Pancreas (tissue), 10 donors: ENCODE measurements at regions not wholly inside any gene's neighbourhood (a gene's known extent, or its start where the extent isn't known, plus 50 kb on each side); places are given as distances from the start of the nearest gene placed in this dataset.

Source experiments
- ATAC-seq, 4 donors: fragments of 200-7000 bp; cut with Tn5 transposase; one replicate each; pipeline versions ENCODE4 v1.8.0 to v1.9.1; 2020; ENCODE audit warnings: mild to moderate bottlenecking in 4 of 4, moderate library complexity in 4 of 4
- DNase-seq, 6 donors: peaks; one replicate each; pipeline ENCODE4 v3.0.0-alpha.2; 2020
- FAIRE-seq: peaks from 2 replicates; lab custom pipeline; 2012; peaks lifted over from hg19 to GRCh38; lab: Jason Lieb, UNC
- H3K27ac ChIP-seq, 4 donors: fragments of 200-600 bp; sonication (generic); 1 replicate in 3 of 4; 2 replicates in 1 of 4; pipeline versions ENCODE4 v1.5.0 to v1.8.0; 2020
- H3K27me3 ChIP-seq, 4 donors: fragments of 200-600 bp; one replicate each; pipeline ENCODE4 v1.8.0; 2021
- H3K36me3 ChIP-seq, 3 donors: fragments of 200-600 bp; sonication (generic) in 1 of 3; one replicate each; pipeline versions ENCODE4 v1.5.0 to v1.8.0; 2020 to 2021
- H3K4me1 ChIP-seq, 3 donors: fragments of 200-600 bp; one replicate each; pipeline ENCODE4 v1.8.0; 2021
- H3K4me3 ChIP-seq, 4 donors: fragments of 200-600 bp; sonication (generic) in 2 of 4; one replicate each; pipeline versions ENCODE4 v1.5.0 to v1.8.0; 2020 to 2021
- H3K9me3 ChIP-seq, 4 donors: fragments of 200-600 bp; one replicate each; pipeline ENCODE4 v1.8.0; 2021
- CTCF ChIP-seq, 4 donors: fragments of 200-600 bp; sonication (generic) in 3 of 4; IDR thresholded peaks; one replicate each; pipeline versions ENCODE4 v1.5.0 to v1.8.0; 2021; ENCODE audit warnings: antibody characterized with exemption in 4 of 4
- WGBS, 2 donors: extraction: QIAGEN DNeasy Blood & Tissue Kit; methylation state at CpG; one replicate each; pipeline ENCODE4 v1.1.7; 2013; 5-methylcytosine and 5-hydroxymethylcytosine counted together
- intact Hi-C, 3 donors: fragments of 100-400 bp; cut with DNase I; formaldehyde crosslinking; loops; one replicate each; pipeline versions ENCODE4 v1.11.1 to v1.14.2; 2022
- donor health status: healthy with polysubstance abuse.
- donor health status: DM: no; HTN: no; CAD: no; lungs with moderate emphysema.
- donor health status: DM: no; HTN: no; CAD: no.
- donor health status: control.
- donor health status: control.
- donor health status: Bipolar disorder and iron deficiency.
- donor health status: DM: yes; HTN: yes; CAD: no.
- donor health status: DM: no; HTN: no; CAD: no.
- donor health status: DM: no; HTN: no; CAD: no.
- donor health status: DM: yes; HTN: yes; CAD: no.

GRCh38 chr14:44791730-44792129 is 170.0 kb downstream of the KLHL28 start:
- WGBS, 2 donors, result 91 to 94% methylated on average over 3 of the region's 3 CpGs
- FAIRE-seq (no peak), ATAC-seq (no peak), DNase-seq (no peak)
- Histone ChIP-seq H3K4me3 (no peak overlapping the region), H3K4me1 (no peaks in the 10 kb centered on the region), H3K36me3 (no peaks in the 10 kb centered on the region), H3K9me3 (no peaks in the 10 kb centered on the region), H3K27ac (no peak overlapping the region), H3K27me3 (no peaks in the 10 kb centered on the region)
- intact Hi-C loops, result no loop called here
- no peak for TF ChIP-seq CTCF (IDR thresholded peaks at IDR 0.05)

GRCh38 chr14:44788612-44789011 is 173.1 kb downstream of the KLHL28 start:
- ATAC-seq (no peak), FAIRE-seq (no peak), DNase-seq (no peak)
- WGBS, 2 donors, result 84 to 86% methylated on average over 1 of the region's 1 CpG
- intact Hi-C loops, result no loop called here
- Histone ChIP-seq H3K9me3 (no peaks in the 10 kb centered on the region), H3K36me3 (no peaks in the 10 kb centered on the region), H3K4me3 (no peak overlapping the region), H3K4me1 (no peaks in the 10 kb centered on the region), H3K27ac (no peak overlapping the region), H3K27me3 (no peaks in the 10 kb centered on the region)
- no peak for TF ChIP-seq CTCF (IDR thresholded peaks at IDR 0.05)

- Histone ChIP-seq H3K9me3 (no peaks in the 10 kb centered on the region), H3K27ac (no peak overlapping the region), H3K4me3 (no peak overlapping the region), H3K36me3 (no peaks in the 10 kb centered on the region), H3K4me1 (peaks cover 0 to 4% (median 0%) of the 10 kb centered on the region in 3 donors), H3K27me3 (no peaks in the 10 kb centered on the region)
- no peak for ATAC-seq
- no peak for DNase-seq
- FAIRE-seq, result no peak
- intact Hi-C loops, result no loop called here
- no peak for TF ChIP-seq CTCF (IDR thresholded peaks at IDR 0.05)
- WGBS, 2 donors, result 68 to 79% methylated on average over 3 of the region's 3 CpGs
These were observed 176.7 kb downstream of the KLHL28 start for GRCh38 chr14:44785096-44785495.

- H3K4me1 ChIP-seq, result peaks cover 0 to 4% (median 0%) of the 10 kb centered on the region in 3 donors
- DNase-seq, result no peak
- H3K27me3 ChIP-seq, result no peaks in the 10 kb centered on the region
- H3K27ac ChIP-seq, result no peak overlapping the region
- intact Hi-C loops, result no loop called here
- no peak for FAIRE-seq
- no peak for TF ChIP-seq CTCF (IDR thresholded peaks at IDR 0.05)
- H3K9me3 ChIP-seq, result no peaks in the 10 kb centered on the region
- no peak for ATAC-seq
- H3K36me3 ChIP-seq, result no peaks in the 10 kb centered on the region
- no peak overlapping the region for H3K4me3 ChIP-seq
These were observed 177.8 kb downstream of the KLHL28 start for GRCh38 chr14:44783901-44784300.

GRCh38 chr14:44782775-44783238 is 178.9 kb downstream of the KLHL28 start:
- TF ChIP-seq CTCF (IDR thresholded peaks at IDR 0.05), result no peak
- H3K27ac ChIP-seq, result no peak overlapping the region
- ATAC-seq, result peak; percentile 54 to 78 (median 67)
- intact Hi-C loops, result no loop called here
- H3K27me3 ChIP-seq, result no peaks in the 10 kb centered on the region
- DNase-seq, result peak in 1 of 6 donors; percentile 13
- H3K4me1 ChIP-seq, result peaks cover 0 to 4% (median 0%) of the 10 kb centered on the region in 3 donors
- FAIRE-seq, result no peak
- H3K4me3 ChIP-seq, result no peak overlapping the region
- H3K36me3 ChIP-seq, result no peaks in the 10 kb centered on the region
- H3K9me3 ChIP-seq, result no peaks in the 10 kb centered on the region
- WGBS, 2 donors, result 9 to 11% methylated on average over 1 of the region's 1 CpG
